B cell (primary cell): ENCODE measurements at regions not wholly inside any gene's neighbourhood (a gene's known extent, or its start where the extent isn't known, plus 50 kb on each side); places are given as distances from the start of the nearest gene placed in this dataset.

Source experiments
- ATAC-seq: fragments of 200-7000 bp; cut with Tn5 transposase; one replicate; pipeline ENCODE4 v1.10.0; 2021; ENCODE audit warnings: low read depth, mild to moderate bottlenecking, moderate number of reproducible peaks, moderate library complexity
- CTCF ChIA-PET: fragments of 350-600 bp; sonication (Branson Sonifier 250); formaldehyde crosslinking; loops from one replicate; lab custom pipeline; 2021; ENCODE audit warnings: antibody characterized with exemption, inconsistent platforms; lab: Charles Lee
- POLR2A ChIA-PET: fragments of 350-600 bp; sonication (Branson Sonifier 250); formaldehyde crosslinking; loops from one replicate; lab custom pipeline; 2021; ENCODE audit warnings: antibody characterized with exemption; lab: Charles Lee
- DNase-seq: peaks from one replicate; pipeline ENCODE4 v3.0.0; 2013
- H2AFZ ChIP-seq: 2 replicates; pipeline ENCODE4 v1.6.1; 2012; ENCODE audit warnings: mild to moderate bottlenecking, low read depth, low read length; ENCODE audit not compliant: insufficient read depth, poor library complexity, severe bottlenecking
- H3K27ac ChIP-seq, 2 donors: 1 replicate in 1 of 2; 2 replicates in 1 of 2; pipeline ENCODE4 v1.5.1; 2012 to 2013; ENCODE audit warnings: low read length in 2 of 2, mild to moderate bottlenecking in 2 of 2, moderate library complexity in 1 of 2
- H3K27me3 ChIP-seq, 4 experiments: fragments of 200-600 bp in 1 of 4; sonication (generic) in 1 of 4; replicated peaks in 1 of 4; 1 replicate in 2 of 4; 2 replicates in 2 of 4; pipeline versions ENCODE4 v1.6.1 to v1.7.0; 2013 to 2016; ENCODE audit warnings: low read length in 3 of 4, mild to moderate bottlenecking in 2 of 4, mixed read lengths in 1 of 4, moderate library complexity in 1 of 4; ENCODE audit not compliant: insufficient read depth in 4 of 4, control insufficient read depth in 3 of 4; ENCODE audit errors: control extremely low read depth in 1 of 4
- H3K36me3 ChIP-seq, 2 experiments: replicated peaks in 1 of 2; 1 replicate in 1 of 2; 2 replicates in 1 of 2; pipeline versions ENCODE4 v1.6.1 to v1.7.1; 2013; ENCODE audit warnings: low read length in 1 of 2; ENCODE audit not compliant: insufficient read depth in 2 of 2, control insufficient read depth in 1 of 2; ENCODE audit errors: control extremely low read depth in 1 of 2, extremely low read depth in 1 of 2
- H3K4me1 ChIP-seq, 2 donors: fragments of 200-600 bp in 1 of 2; sonication (generic) in 1 of 2; 1 replicate in 1 of 2; 2 replicates in 1 of 2; pipeline versions ENCODE4 v1.5.1 to v1.6.1; 2013 to 2017; ENCODE audit warnings: low read length in 2 of 2; ENCODE audit not compliant: control insufficient read depth in 2 of 2, insufficient read depth in 2 of 2
- H3K4me2 ChIP-seq: replicated peaks from 2 replicates; pipeline ENCODE3; 2012; ENCODE audit warnings: mild to moderate bottlenecking, low read depth, low read length; ENCODE audit not compliant: poor library complexity, severe bottlenecking
- H3K4me3 ChIP-seq, 5 experiments: fragments of 200-600 bp in 1 of 5; sonication (generic) in 1 of 5; 1 replicate in 3 of 5; 2 replicates in 2 of 5; pipeline versions ENCODE4 v1.5.1 to v1.7.0; 2011 to 2016; ENCODE audit warnings: low read length in 4 of 5, mild to moderate bottlenecking in 4 of 5, low read depth in 2 of 5, control low read depth in 1 of 5, moderate library complexity in 1 of 5; ENCODE audit not compliant: insufficient read depth in 1 of 5; ENCODE audit errors: control extremely low read depth in 1 of 5, extremely low read depth in 1 of 5
- H3K79me2 ChIP-seq: fragments of 200-600 bp; sonication (generic); one replicate; pipeline ENCODE4 v1.6.0; 2016; ENCODE audit warnings: low read length; ENCODE audit not compliant: control insufficient read depth, insufficient read depth
- H3K9ac ChIP-seq: fragments of 200-600 bp; sonication (generic); 2 replicates; pipeline ENCODE4 v1.6.1; 2017; ENCODE audit warnings: mild to moderate bottlenecking, low read length, moderate library complexity
- H3K9me3 ChIP-seq, 3 donors: one replicate each; pipeline versions ENCODE4 v1.6.1 to v1.7.1; 2013; ENCODE audit warnings: low read length in 2 of 3; ENCODE audit not compliant: control insufficient read depth in 2 of 3, insufficient read depth in 1 of 3; ENCODE audit errors: control extremely low read depth in 1 of 3
- H4K20me1 ChIP-seq: 2 replicates; pipeline ENCODE4 v1.6.0; 2012; ENCODE audit warnings: mild to moderate bottlenecking, low read length; ENCODE audit not compliant: insufficient read depth, control insufficient read depth, poor library complexity, severe bottlenecking
- H3K27ac Mint-ChIP-seq: one replicate; pipeline ENCODE4 v1.8.0; 2021; ENCODE audit warnings: mixed read lengths
- H3K27me3 Mint-ChIP-seq: one replicate; pipeline ENCODE4 v1.8.0; 2021; ENCODE audit warnings: mixed read lengths
- H3K4me1 Mint-ChIP-seq: one replicate; pipeline ENCODE4 v1.8.0; 2021; ENCODE audit warnings: mixed read lengths
- H3K4me3 Mint-ChIP-seq: one replicate; pipeline ENCODE4 v1.8.0; 2021; ENCODE audit warnings: mixed read lengths
- H3K9me3 Mint-ChIP-seq: one replicate; pipeline ENCODE4 v1.8.0; 2022; ENCODE audit warnings: mixed read lengths; ENCODE audit not compliant: insufficient read depth
- EZH2 ChIP-seq: IDR thresholded peaks from 2 replicates; pipeline ENCODE4 v1.6.1; 2012; ENCODE audit warnings: borderline replicate concordance, low read depth, mild to moderate bottlenecking, moderate library complexity, low read length; ENCODE audit not compliant: insufficient read depth, poor library complexity, severe bottlenecking
- WGBS: methylation state at CpG from one replicate; pipeline ENCODE4 v1.1.5; 2013; ENCODE audit warnings: missing lambda C conversion rate; ENCODE audit not compliant: insufficient coverage; 5-methylcytosine and 5-hydroxymethylcytosine counted together
- intact Hi-C: fragments of 100-400 bp; cut with micrococcal nuclease; formaldehyde crosslinking; loops from one replicate; pipeline ENCODE4 v1.10.0; 2022
- TF ChIP-seq, protein P1 (sequence below): fragments of 200-600 bp; IDR thresholded peaks from one replicate; pipeline ENCODE4 v1.8.0; 2022; ENCODE audit warnings: antibody characterized with exemption, mild to moderate bottlenecking

DNA sequence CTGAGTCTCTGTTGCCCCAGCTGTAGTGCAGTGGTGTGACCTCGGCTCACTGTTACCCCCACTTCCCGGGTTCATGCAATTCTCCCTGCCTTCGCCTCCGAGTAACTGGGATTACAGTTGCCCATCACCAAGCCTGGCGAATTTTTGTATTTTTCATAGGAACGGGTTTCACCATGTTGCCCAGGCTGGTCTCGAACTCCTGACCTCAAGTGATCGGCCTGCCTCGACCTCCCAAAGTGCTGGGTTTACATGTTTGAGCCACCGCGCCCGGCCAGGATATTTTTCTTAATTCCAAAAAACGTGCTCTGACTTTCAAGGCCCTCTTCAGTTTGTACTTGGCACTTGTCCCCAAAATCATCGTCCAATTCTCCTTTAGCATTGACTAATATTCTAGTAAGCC, 129.2 kb upstream of the EPHA5 start:
- ChIA-PET POLR2A (no interaction called here), CTCF (no interaction called here)
- no peak overlapping the region for H3K4me2 ChIP-seq
- no peak overlapping the region for H3K27ac ChIP-seq
- no peak overlapping the region for H3K9ac ChIP-seq
- no peaks in the 10 kb centered on the region for H3K4me1 ChIP-seq
- no peak overlapping the region for H2AFZ ChIP-seq
- no peak for TF ChIP-seq EZH2
- TF ChIP-seq, protein P1, sequence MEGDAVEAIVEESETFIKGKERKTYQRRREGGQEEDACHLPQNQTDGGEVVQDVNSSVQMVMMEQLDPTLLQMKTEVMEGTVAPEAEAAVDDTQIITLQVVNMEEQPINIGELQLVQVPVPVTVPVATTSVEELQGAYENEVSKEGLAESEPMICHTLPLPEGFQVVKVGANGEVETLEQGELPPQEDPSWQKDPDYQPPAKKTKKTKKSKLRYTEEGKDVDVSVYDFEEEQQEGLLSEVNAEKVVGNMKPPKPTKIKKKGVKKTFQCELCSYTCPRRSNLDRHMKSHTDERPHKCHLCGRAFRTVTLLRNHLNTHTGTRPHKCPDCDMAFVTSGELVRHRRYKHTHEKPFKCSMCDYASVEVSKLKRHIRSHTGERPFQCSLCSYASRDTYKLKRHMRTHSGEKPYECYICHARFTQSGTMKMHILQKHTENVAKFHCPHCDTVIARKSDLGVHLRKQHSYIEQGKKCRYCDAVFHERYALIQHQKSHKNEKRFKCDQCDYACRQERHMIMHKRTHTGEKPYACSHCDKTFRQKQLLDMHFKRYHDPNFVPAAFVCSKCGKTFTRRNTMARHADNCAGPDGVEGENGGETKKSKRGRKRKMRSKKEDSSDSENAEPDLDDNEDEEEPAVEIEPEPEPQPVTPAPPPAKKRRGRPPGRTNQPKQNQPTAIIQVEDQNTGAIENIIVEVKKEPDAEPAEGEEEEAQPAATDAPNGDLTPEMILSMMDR: no peak
- H3K9me3 Mint-ChIP-seq: no peaks in the 10 kb centered on the region
- ATAC-seq (no peak), DNase-seq (no peak)
- H3K9me3 ChIP-seq: no peaks in the 10 kb centered on the region
- no peaks in the 10 kb centered on the region for H3K4me1 Mint-ChIP-seq
- H3K4me3 ChIP-seq: no peak overlapping the region
- no peaks in the 10 kb centered on the region for H3K27me3 ChIP-seq
- H3K79me2 ChIP-seq: no peaks in the 10 kb centered on the region
- H3K4me3 Mint-ChIP-seq: no peak overlapping the region
- no peaks in the 10 kb centered on the region for H3K27me3 Mint-ChIP-seq
- WGBS: 93% methylated on average over 14 of the region's 14 CpGs
- no peaks in the 10 kb centered on the region for H3K36me3 ChIP-seq
- no peak overlapping the region for H3K27ac Mint-ChIP-seq
- H4K20me1 ChIP-seq: no peaks in the 10 kb centered on the region
- intact Hi-C loops: no loop called here

DNA sequence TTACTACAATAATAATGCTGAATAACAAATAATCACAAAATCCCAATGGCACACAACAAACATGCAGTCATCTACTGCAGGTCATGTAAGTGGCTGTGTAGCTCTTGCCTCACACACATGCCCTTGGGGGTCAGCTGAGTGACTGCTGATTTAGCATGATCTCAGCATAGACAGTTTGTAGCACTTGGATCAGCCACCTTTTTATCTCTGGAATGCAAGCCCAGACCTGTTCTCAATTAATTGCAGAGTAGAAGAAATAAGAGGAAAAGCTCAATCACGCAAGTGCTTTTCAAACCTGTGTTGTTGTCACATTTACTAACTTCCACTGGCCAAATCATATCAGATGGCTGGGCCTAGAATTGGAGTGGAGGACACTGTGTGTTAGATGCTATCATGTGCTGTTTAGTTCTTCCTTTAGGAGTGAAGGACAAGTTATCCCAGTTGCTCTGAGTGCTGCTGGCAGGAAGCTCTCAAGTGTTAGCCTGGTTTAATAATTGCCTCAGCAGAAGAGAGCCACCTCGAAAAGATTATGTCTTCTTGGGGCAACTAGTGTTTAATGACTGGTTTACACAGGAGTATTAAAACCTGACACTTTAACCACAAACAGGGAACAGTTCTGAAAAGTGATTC, 128.3 kb upstream of the EPHA5 start:
- no peaks in the 10 kb centered on the region for H3K36me3 ChIP-seq
- TF ChIP-seq, protein P1: no peak
- WGBS: 80% methylated on average over 1 of the region's 2 CpGs
- Mint-ChIP-seq H3K4me1 (no peaks in the 10 kb centered on the region), H3K27me3 (no peaks in the 10 kb centered on the region), H3K9me3 (no peaks in the 10 kb centered on the region), H3K4me3 (no peak overlapping the region), H3K27ac (no peak overlapping the region)
- no peaks in the 10 kb centered on the region for H3K27me3 ChIP-seq
- H3K27ac ChIP-seq: no peak overlapping the region
- no peak overlapping the region for H3K9ac ChIP-seq
- intact Hi-C loops: no loop called here
- no peaks in the 10 kb centered on the region for H3K4me1 ChIP-seq
- POLR2A ChIA-PET: no interaction called here
- CTCF ChIA-PET: no interaction called here
- no peak overlapping the region for H3K4me3 ChIP-seq
- ATAC-seq (no peak), DNase-seq (no peak)
- H3K9me3 ChIP-seq: no peaks in the 10 kb centered on the region
- no peak overlapping the region for H3K4me2 ChIP-seq
- H4K20me1 ChIP-seq: no peaks in the 10 kb centered on the region
- H3K79me2 ChIP-seq: no peaks in the 10 kb centered on the region
- no peak overlapping the region for H2AFZ ChIP-seq
